Kidney epithelial cell (primary cell): ENCODE measurements at regions not wholly inside any gene's neighbourhood (a gene's known extent, or its start where the extent isn't known, plus 50 kb on each side); places are given as distances from the start of the nearest gene placed in this dataset.

Experiments used
- DNase-seq: peaks from one replicate; pipeline ENCODE4 v3.0.0-alpha.2; 2010; ENCODE audit warnings: low read depth
- H3K27me3 ChIP-seq: 2 replicates; pipeline ENCODE4 v1.6.0; 2011; ENCODE audit warnings: low read length; ENCODE audit not compliant: control insufficient read depth, insufficient read depth
- H3K36me3 ChIP-seq: 2 replicates; pipeline ENCODE4 v1.5.1; 2011; ENCODE audit warnings: low read length; ENCODE audit not compliant: control insufficient read depth, insufficient read depth
- H3K4me3 ChIP-seq: 2 replicates; pipeline ENCODE4 v1.5.1; 2011; ENCODE audit warnings: low read depth, mild to moderate bottlenecking, control low read depth, low read length
- TF ChIP-seq, protein P1 (sequence below): IDR thresholded peaks from 2 replicates; pipeline ENCODE4 v1.5.1; 2011; ENCODE audit warnings: mild to moderate bottlenecking, moderate library complexity, low read length, control low read depth, inconsistent platforms; ENCODE audit not compliant: insufficient read depth, poor library complexity, severe bottlenecking

DNA sequence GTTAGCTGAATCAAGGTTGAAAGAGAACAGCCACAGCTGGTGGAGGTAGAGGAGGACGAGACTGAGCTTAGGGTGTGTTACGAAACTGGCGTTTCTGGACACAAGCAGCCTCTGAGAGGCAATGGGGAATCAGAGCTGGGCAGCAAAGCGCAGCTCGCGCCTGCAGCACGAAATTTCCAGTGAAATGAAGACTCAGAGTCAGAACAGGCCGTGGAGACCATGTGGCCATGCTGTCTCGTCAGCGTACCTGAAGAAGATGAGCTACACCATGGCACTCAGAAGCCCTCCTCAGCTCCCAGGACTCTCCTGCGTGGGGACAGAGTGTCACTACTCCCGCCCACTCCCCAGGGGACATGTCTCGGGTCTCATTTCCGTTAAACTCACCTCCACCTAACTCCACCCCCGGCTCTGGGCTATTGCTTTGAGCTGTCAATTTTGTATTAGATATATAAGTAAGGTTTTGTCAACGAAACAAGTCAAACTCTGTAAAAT lies 256.9 kb downstream of the ERMARD start:
- Histone ChIP-seq H3K36me3 (no peaks in the 10 kb centered on the region), H3K27me3 (peaks cover 5% of the 10 kb centered on the region), H3K4me3 (no peak overlapping the region)
- DNase-seq = no peak
- TF ChIP-seq, protein P1, sequence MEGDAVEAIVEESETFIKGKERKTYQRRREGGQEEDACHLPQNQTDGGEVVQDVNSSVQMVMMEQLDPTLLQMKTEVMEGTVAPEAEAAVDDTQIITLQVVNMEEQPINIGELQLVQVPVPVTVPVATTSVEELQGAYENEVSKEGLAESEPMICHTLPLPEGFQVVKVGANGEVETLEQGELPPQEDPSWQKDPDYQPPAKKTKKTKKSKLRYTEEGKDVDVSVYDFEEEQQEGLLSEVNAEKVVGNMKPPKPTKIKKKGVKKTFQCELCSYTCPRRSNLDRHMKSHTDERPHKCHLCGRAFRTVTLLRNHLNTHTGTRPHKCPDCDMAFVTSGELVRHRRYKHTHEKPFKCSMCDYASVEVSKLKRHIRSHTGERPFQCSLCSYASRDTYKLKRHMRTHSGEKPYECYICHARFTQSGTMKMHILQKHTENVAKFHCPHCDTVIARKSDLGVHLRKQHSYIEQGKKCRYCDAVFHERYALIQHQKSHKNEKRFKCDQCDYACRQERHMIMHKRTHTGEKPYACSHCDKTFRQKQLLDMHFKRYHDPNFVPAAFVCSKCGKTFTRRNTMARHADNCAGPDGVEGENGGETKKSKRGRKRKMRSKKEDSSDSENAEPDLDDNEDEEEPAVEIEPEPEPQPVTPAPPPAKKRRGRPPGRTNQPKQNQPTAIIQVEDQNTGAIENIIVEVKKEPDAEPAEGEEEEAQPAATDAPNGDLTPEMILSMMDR = no peak

- no peaks in the 10 kb centered on the region for H3K36me3 ChIP-seq
- no peak for DNase-seq
- H3K4me3 ChIP-seq = no peak overlapping the region
- peaks cover 5% of the 10 kb centered on the region for H3K27me3 ChIP-seq
- TF ChIP-seq, protein P1 = no peak
These were observed 256.3 kb downstream of the ERMARD start for GRCh38 chr6:170007468-170008293.

GRCh38 chr6:170006900-170007467 lies 255.6 kb downstream of the ERMARD start:
- no peak for DNase-seq
- peaks cover 3% of the 10 kb centered on the region for H3K27me3 ChIP-seq
- TF ChIP-seq, protein P1 = no peak

DNA sequence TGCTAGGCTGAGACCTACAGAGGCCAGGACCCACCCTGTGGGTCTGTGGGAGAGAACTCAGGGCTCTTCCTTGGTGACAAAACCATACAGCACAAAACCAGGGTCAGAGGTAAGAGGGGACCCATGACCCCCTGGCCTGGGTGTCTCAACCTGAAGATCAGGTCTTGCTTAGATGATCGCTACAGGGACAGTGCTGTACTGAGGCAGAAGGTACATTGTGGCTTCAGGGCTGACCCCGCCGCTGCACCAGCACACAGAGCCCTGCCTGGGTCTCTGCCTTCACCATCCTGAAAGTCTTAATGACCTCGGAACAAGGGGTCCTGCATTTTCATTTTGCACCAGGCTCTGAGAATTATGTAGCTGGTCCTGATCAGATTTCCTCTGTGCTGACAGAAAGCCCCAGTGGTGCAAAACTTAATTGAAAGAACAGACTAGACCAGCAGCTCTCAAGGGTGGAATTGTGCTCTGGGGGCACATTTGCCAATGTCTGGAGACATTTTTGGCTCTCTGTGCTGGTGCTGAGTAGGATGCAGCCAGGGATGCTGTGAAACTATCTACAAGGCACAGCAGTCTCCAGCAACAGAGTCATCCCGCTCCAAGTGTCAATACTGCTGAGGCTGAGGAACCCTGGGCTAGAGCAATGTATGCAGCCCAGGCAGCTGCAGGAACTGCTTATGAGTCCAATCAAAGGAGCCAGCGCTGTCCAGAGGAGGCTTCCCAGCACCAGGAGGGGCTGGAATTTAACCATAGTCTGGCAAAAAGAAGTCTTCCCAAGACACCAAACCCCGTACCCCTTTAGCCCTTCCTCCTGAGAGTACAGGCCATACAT lies 254.9 kb downstream of the ERMARD start:
- no peak overlapping the region for H3K4me3 ChIP-seq
- no peak for DNase-seq
- peaks cover 3% of the 10 kb centered on the region for H3K27me3 ChIP-seq
- H3K36me3 ChIP-seq = no peaks in the 10 kb centered on the region
- TF ChIP-seq, protein P1 = no peak

More at GRCh38 chr6:170006900-170007467, 255.6 kb downstream of the ERMARD start:
- Histone ChIP-seq H3K4me3 (no peak overlapping the region), H3K36me3 (no peaks in the 10 kb centered on the region)

- Histone ChIP-seq H3K4me3 (no peak overlapping the region), H3K36me3 (no peaks in the 10 kb centered on the region), H3K27me3 (peaks cover 3% of the 10 kb centered on the region)
- TF ChIP-seq, protein P1 = no peak
- no peak for DNase-seq
These were observed 254.2 kb downstream of the ERMARD start for GRCh38 chr6:170005665-170006064.
